ENCODE measurements at regions not wholly inside any gene's neighbourhood (a gene's known extent, or its start where the extent isn't known, plus 50 kb on each side); places are given as distances from the start of the nearest gene placed in this dataset.

DNA sequence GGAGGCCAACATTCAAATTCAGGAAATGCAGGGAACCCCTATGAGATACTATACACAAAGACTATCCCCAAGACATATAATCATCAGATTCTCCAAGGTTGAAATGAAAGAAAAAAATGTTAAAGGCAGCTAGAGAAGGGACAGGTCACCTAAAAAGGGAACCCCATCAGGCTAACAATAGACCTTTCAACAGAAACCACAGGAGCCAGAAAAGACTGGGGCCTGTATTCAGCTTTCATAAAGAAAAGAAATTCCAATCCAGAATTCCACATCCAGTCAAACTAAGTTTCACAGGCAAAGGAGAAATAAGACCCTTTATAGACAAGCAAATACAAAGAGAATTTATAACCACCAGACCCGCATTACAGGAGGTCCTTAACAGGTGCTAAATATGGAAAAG, 1703.6 kb upstream of the PRR20A start:
- Histone ChIP-seq H3K14ac (ENCODE audit: insufficient read length) (no peak overlapping the region), H3K4me3 (ENCODE audit: extremely low read depth in 1 of 4, insufficient read depth in 2 of 4, low read depth in 3 of 4, low read length in 4 of 4) (0 out of 8 replicates have a peak overlapping the region, but pooled peaks of 1 of the 4 experiments have one; percentile 8), H3K27ac (ENCODE audit: low read depth, low read length) (no peak overlapping the region), H2BK15ac (ENCODE audit: low read length) (no peak overlapping the region), H2BK20ac (ENCODE audit: low read length) (no peak overlapping the region), H3K79me2 (ENCODE audit: control insufficient read depth in 1 of 2, insufficient read depth in 2 of 2, low read length in 2 of 2) (no peaks in the 10 kb centered on the region), H3K9ac (replicated peaks in 1 of 4; ENCODE audit: extremely low read depth in 1 of 4, low read depth in 3 of 4, low read length in 3 of 4) (no peak overlapping the region), H3K79me1 (ENCODE audit: low read depth, low read length) (no peaks in the 10 kb centered on the region), H3K18ac (ENCODE audit: extremely low read depth, low read length) (no peak overlapping the region), H2AK5ac (ENCODE audit: low read depth, low read length) (no peak overlapping the region), H2AFZ (ENCODE audit: low read length) (no peak overlapping the region), H3K4me2 (ENCODE audit: insufficient read depth in 1 of 2, low read depth in 2 of 2, low read length in 2 of 2) (no peak overlapping the region), H2BK120ac (replicated peaks; ENCODE audit: low read depth, low read length) (no peak overlapping the region), H3K23me2 (ENCODE audit: low read depth, low read length) (no peaks in the 10 kb centered on the region), H2BK12ac (ENCODE audit: low read depth, low read length) (no peak overlapping the region), H3K4ac (replicated peaks; ENCODE audit: insufficient read length, low read depth, low read length) (no peak overlapping the region), H3K23ac (ENCODE audit: insufficient read length) (no peak overlapping the region), H3K36me3 (ENCODE audit: control insufficient read depth in 2 of 4, insufficient read depth in 4 of 4, low read length in 3 of 4) (no peaks in the 10 kb centered on the region), H3K56ac (replicated peaks; ENCODE audit: insufficient read length, low read depth, low read length) (no peak overlapping the region), H4K8ac (ENCODE audit: extremely low read depth, insufficient read depth, low read length) (no peak overlapping the region), H3K27me3 (replicated peaks in 1 of 4; ENCODE audit: control insufficient read depth in 3 of 4, extremely low read depth in 1 of 4, insufficient read depth in 3 of 4, low read length in 3 of 4) (no peaks in the 10 kb centered on the region), H4K91ac (replicated peaks; ENCODE audit: insufficient read length, low read length) (no peak overlapping the region), H3K4me1 (replicated peaks in 1 of 4; ENCODE audit: control insufficient read depth in 3 of 4, insufficient read depth in 4 of 4, low read length in 3 of 4) (peaks cover 0 to 13% (median 4%) of the 10 kb centered on the region in 4 experiments; a peak in 5 of 7 replicates), H2BK5ac (ENCODE audit: low read depth, low read length) (no peak overlapping the region), H3K9me3 (ENCODE audit: insufficient read depth in 2 of 2, low read depth in 1 of 2, low read length in 1 of 2) (no peaks in the 10 kb centered on the region; a peak in 1 of 4 replicates), H4K5ac (ENCODE audit: insufficient read length, low read depth, low read length) (no peak overlapping the region), H4K20me1 (replicated peaks in 1 of 2; ENCODE audit: control insufficient read depth in 1 of 2, insufficient read depth in 2 of 2, low read length in 2 of 2) (no peaks in the 10 kb centered on the region)
- ChIA-PET CTCF (ENCODE audit: partially characterized antibody) (no interaction called here), POLR2A (ENCODE audit: partially characterized antibody) (interaction anchor here (0.9 kb wide), 1 partner anchor 127 kb away, joined by 3 read pairs; no protein-coding TSS in a partner anchor)
- DNase-seq (ENCODE audit: low read depth in 1 of 2, low spot score in 2 of 2) (no peak), FAIRE-seq (no peak)
- 43% methylated on average over 1 of the region's 1 CpG; no CpG with 5 or more reads in 1 of the 2 experiments for WGBS, 2 experiments (ENCODE audit: extremely low coverage in 1 of 2, insufficient coverage in 1 of 2, insufficient read length in 1 of 2, insufficient replicate concordance in 2 of 2, low coverage in 1 of 2, low lambda C conversion rate in 2 of 2, missing lambda C conversion rate in 1 of 2)
- TF ChIP-seq NANOG (IDR thresholded peaks at IDR 0.05; ENCODE audit: insufficient read depth, low read depth, low read length, poor library complexity, severe bottlenecking) (peak; percentile 57), CBX5 (IDR thresholded peaks at IDR 0.05; ENCODE audit: low read depth, low read length) (no peak), TCF12 (IDR thresholded peaks at IDR 0.05; ENCODE audit: low read depth, low read length) (0 out of 2 replicates have a peak, but pooled peaks have one; percentile 3), ZNF274 (IDR thresholded peaks at IDR 0.05; ENCODE audit: borderline replicate concordance, extremely low read depth, low read length) (no peak), GTF2F1 (IDR thresholded peaks at IDR 0.05; ENCODE audit: borderline replicate concordance, low read depth, low read length) (no peak), CEBPB (IDR thresholded peaks at IDR 0.05; ENCODE audit: low read depth, low read length) (no peak), RAD21 (IDR thresholded peaks at IDR 0.05 in 1 of 2, conservative IDR thresholded peaks at IDR 0.05 in 1 of 2; ENCODE audit: low read depth in 2 of 2, low read length in 2 of 2) (no peak), BACH1 (IDR thresholded peaks at IDR 0.05; ENCODE audit: low read length) (no peak), SRF (IDR thresholded peaks at IDR 0.05; ENCODE audit: low read depth, low read length) (no peak)

All from H1 (cell line).